ENCODE measurements at regions not wholly inside any gene's neighbourhood (a gene's known extent, or its start where the extent isn't known, plus 50 kb on each side); places are given as distances from the start of the nearest gene placed in this dataset.
"Not testable (repeated sequence)": the region's sequence is repeated elsewhere in the genome, so short reads cannot be mapped to it uniquely, and the experiment has no call there.

DNA sequence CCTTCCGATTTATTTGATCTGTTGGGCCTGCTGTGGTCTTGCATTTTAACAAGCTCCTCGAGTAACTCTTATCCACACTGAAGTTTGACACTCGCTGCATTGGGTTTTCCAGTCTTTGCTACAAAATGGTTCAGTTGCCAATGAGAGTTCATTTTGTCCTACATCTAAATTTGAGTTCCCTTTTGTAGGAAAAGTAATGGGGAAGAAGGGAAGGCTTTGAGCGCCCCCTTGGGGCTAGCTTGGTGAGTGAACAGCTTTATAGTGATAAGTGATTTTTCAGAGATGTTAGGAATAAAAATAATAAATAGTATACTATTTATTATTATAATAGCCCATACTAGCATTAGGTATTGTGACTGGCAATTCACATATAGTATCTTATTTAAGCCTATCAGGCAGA, 89.9 kb upstream of the GNAQ start:
- H3K4me3 ChIP-seq (ENCODE audit: low read depth, low read length): no peak overlapping the region
- TF ChIP-seq, protein P1, sequence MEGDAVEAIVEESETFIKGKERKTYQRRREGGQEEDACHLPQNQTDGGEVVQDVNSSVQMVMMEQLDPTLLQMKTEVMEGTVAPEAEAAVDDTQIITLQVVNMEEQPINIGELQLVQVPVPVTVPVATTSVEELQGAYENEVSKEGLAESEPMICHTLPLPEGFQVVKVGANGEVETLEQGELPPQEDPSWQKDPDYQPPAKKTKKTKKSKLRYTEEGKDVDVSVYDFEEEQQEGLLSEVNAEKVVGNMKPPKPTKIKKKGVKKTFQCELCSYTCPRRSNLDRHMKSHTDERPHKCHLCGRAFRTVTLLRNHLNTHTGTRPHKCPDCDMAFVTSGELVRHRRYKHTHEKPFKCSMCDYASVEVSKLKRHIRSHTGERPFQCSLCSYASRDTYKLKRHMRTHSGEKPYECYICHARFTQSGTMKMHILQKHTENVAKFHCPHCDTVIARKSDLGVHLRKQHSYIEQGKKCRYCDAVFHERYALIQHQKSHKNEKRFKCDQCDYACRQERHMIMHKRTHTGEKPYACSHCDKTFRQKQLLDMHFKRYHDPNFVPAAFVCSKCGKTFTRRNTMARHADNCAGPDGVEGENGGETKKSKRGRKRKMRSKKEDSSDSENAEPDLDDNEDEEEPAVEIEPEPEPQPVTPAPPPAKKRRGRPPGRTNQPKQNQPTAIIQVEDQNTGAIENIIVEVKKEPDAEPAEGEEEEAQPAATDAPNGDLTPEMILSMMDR (IDR thresholded peaks at IDR 0.05; ENCODE audit: low read depth, low read length): peak; percentile 60

DNA sequence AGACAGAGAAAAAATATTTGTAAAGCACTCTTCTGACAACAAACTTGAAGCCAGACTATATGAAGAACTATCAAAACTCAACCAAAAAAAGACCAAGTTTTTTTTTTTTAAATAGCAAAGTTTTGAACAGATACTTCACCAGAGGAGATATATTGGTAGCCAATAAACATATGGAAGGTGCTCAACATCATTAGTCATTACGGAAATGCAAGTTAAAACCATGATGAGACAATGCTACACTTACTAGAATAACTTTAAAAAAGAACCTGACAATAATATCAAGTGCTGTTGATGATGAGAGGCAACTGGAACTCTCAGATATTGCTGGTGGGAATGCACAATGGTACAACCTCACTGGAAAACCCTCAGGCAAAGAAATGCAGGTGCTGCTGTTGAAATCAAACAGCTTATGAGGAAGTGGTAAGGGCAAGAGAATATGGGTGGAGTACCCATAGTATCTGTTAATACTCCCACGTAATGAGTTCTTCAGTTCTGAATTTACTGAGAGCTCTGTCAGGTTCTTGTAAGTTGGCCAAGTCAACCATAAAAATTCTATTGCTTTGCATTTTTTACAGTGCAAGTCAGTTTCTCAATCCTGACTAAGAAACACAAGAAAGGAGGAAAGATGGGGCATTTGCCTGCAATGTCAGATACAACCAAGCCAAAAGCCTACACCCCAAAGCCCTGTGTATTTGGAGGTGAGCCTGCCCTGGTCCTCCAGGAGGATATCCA, 87.3 kb upstream of the GNAQ start:
- no peak overlapping the region for H3K4me3 ChIP-seq (ENCODE audit: low read depth, low read length)
- TF ChIP-seq, protein P1 (IDR thresholded peaks at IDR 0.05; ENCODE audit: low read depth, low read length): no peak

DNA sequence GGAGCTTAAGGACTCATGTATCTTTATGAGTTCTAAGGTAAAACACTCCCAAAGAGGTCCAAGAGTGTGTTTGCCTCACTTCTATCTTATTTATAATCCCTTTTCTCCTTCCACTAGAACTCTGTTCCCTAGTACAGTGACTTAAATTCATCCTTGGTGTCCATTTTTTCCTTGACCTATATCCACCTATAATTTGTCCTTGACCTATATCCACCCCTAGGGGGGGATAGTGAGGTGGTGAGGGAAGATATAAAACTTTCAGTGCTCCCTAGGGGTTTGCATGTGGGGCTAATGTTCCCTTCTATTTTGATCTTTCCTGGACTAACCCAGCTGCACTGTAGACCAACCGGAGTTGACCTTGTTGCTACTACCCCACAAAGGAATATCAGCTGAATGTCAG, 83.5 kb upstream of the GNAQ start:
- TF ChIP-seq, protein P1 (IDR thresholded peaks at IDR 0.05; ENCODE audit: low read depth, low read length): no peak
- no peak overlapping the region for H3K4me3 ChIP-seq (ENCODE audit: low read depth, low read length)

DNA sequence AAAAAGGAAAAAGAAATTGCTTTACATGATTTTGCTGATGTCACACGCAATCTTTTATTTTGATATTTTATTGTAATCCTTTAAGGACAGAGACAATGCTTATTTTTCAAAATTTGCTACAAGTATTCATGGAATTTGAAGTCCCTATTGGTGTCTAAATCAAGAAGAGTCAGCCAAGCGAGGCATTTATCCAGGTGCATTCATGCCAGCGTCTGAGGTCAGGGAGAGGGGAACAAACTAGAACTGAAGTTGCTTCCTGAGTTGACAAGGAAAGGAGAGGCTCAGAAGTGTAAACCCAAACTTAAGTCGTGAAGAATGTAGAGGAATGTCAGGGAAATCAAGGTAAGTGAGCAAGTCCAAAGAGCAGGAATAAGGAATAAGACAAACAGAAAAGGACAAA, 83.0 kb upstream of the GNAQ start:
- H3K4me3 ChIP-seq (ENCODE audit: low read depth, low read length): no peak overlapping the region
- TF ChIP-seq, protein P1 (IDR thresholded peaks at IDR 0.05; ENCODE audit: low read depth, low read length): no peak

DNA sequence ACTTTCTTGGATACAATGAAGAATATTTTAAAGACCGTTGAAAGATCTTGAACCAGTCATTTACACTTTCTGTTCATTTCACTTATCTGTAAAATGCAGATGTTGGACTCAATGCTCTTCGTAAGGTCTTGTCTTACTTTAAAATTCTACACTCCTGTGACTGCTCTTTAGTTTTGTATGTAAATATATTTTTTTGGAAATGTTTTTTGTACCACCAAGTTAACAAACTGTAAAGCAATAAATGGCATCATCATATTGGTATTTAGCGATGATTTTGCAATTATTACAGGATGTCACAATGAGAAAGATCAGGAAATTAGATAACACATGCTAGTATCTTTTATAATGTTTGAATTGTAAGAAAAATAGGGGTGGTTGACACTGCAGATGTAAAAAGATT, 80.8 kb upstream of the GNAQ start:
- H3K4me3 ChIP-seq (ENCODE audit: low read depth, low read length): no peak overlapping the region

DNA sequence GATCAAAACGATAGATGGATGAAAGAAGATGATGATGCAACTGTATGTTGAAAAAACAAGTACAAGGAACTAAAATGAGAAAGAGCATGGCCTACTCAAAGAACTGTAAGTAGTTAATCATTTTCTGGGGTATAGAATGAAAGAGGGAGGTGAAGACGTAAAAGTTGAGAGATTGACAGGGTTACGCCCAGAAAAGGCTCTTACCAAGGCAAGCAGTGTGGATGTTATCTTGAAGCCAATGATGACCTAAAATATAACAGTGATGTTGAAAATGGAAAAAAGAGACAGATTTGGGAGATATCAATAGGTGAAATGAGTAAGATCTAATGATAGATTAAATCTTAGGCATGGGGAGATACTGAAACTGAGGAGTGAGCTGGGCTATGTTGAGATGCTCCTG, 80.4 kb upstream of the GNAQ start:
- H3K4me3 ChIP-seq (ENCODE audit: low read depth, low read length): no peak overlapping the region
- TF ChIP-seq, protein P1 (IDR thresholded peaks at IDR 0.05; ENCODE audit: low read depth, low read length): no peak

More for the DNA sequence above, 80.8 kb upstream of the GNAQ start:
- TF ChIP-seq, protein P1 (IDR thresholded peaks at IDR 0.05; ENCODE audit: low read depth, low read length): no peak

DNA sequence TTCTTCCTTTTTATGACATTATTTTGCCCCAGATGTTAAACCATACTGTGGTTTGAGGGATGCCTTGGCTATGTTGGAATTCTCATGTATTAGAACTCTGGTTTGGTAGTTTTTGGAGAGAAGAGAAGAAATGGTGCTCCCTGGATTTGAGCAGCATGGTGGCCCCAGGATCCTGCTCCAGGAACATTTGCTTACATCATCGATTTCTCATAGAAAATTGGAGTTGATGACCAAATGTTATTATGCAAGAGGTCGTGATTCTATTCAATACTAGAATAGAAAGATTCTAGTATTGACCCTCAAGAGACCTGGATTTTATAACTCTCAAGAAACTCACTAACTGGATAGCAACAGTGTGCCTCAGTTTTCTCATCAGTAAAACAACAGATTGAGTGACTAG, 77.5 kb upstream of the GNAQ start:
- TF ChIP-seq, protein P1 (IDR thresholded peaks at IDR 0.05; ENCODE audit: low read depth, low read length): no peak
- no peak overlapping the region for H3K4me3 ChIP-seq (ENCODE audit: low read depth, low read length)

DNA sequence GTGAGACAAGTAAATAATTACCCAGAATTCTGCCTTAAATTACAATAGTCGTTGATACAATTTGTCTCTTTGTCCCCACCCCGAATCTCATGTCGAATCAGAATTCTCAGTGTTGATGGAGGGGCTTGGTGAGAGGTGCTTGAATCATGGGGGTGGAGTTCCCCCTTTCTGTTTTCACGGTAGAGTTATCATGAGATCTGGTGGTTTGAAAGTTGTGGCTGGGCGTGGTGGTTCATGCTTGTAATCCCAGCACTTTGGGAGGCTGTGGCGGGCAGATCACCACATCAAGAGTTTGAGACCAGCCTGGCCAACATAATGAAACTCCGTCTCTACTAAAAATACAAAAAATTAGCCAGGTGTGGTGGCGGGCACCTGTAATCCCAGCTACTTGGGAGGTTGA, 75.0 kb upstream of the GNAQ start:
- not testable (repeated sequence) for H3K4me3 ChIP-seq (ENCODE audit: low read depth, low read length)
